CD8-positive, alpha-beta memory T cell (primary cell): ENCODE measurements at regions not wholly inside any gene's neighbourhood (a gene's known extent, or its start where the extent isn't known, plus 50 kb on each side); places are given as distances from the start of the nearest gene placed in this dataset.
A peak's percentile ranks its signal among the peaks of the same experiment; 100 is the strongest.

Experiments
- CTCF ChIA-PET: fragments of 350-600 bp; sonication (Branson Sonifier 250); formaldehyde crosslinking; loops from one replicate; lab custom pipeline; 2021; ENCODE audit warnings: antibody characterized with exemption; lab: Charles Lee
- POLR2A ChIA-PET: fragments of 350-600 bp; sonication (Branson Sonifier 250); formaldehyde crosslinking; loops from one replicate; lab custom pipeline; 2021; ENCODE audit warnings: antibody characterized with exemption; lab: Charles Lee
- DNase-seq, 5 donors: peaks; one replicate each; pipeline versions ENCODE4 v3.0.0 to v3.0.0-alpha.2; 2020 to 2022; ENCODE audit warnings: mixed read lengths in 1 of 5
- H3K27ac ChIP-seq: one replicate; pipeline ENCODE4 v1.7.0; 2013; ENCODE audit warnings: low read depth, mild to moderate bottlenecking, low read length, moderate library complexity
- H3K27me3 ChIP-seq: 2 replicates; pipeline ENCODE4 v1.7.0; 2013; ENCODE audit warnings: low read length, mild to moderate bottlenecking; ENCODE audit not compliant: insufficient read depth, poor library complexity, severe bottlenecking
- H3K36me3 ChIP-seq: 2 replicates; pipeline ENCODE4 v1.7.0; 2013; ENCODE audit warnings: mild to moderate bottlenecking, low read length, moderate library complexity; ENCODE audit not compliant: insufficient read depth
- H3K4me1 ChIP-seq: 2 replicates; pipeline ENCODE4 v1.7.0; 2013; ENCODE audit warnings: mild to moderate bottlenecking, low read length, moderate library complexity; ENCODE audit not compliant: insufficient read depth
- H3K4me3 ChIP-seq: 2 replicates; pipeline ENCODE4 v1.7.0; 2013; ENCODE audit warnings: mild to moderate bottlenecking, low read length
- H3K9me3 ChIP-seq: 2 replicates; pipeline ENCODE4 v1.7.0; 2013; ENCODE audit warnings: mild to moderate bottlenecking, low read length
- H3K27ac Mint-ChIP-seq, 8 donors: one replicate each; pipeline ENCODE4 v1.8.0; 2020 to 2021; ENCODE audit warnings: mixed read lengths in 8 of 8, mild to moderate bottlenecking in 6 of 8, inconsistent platforms in 3 of 8, moderate library complexity in 3 of 8
- H3K27me3 Mint-ChIP-seq, 2 donors: one replicate each; pipeline ENCODE4 v1.8.0; 2020 to 2021; ENCODE audit warnings: mixed read lengths in 2 of 2, mild to moderate bottlenecking in 1 of 2, moderate library complexity in 1 of 2
- H3K36me3 Mint-ChIP-seq, 3 donors: one replicate each; pipeline ENCODE4 v1.8.0; 2020 to 2021; ENCODE audit warnings: mixed read lengths in 3 of 3, inconsistent platforms in 1 of 3, mild to moderate bottlenecking in 1 of 3
- H3K4me1 Mint-ChIP-seq, 3 donors: one replicate each; pipeline ENCODE4 v1.8.0; 2020 to 2021; ENCODE audit warnings: mixed read lengths in 3 of 3, inconsistent platforms in 1 of 3, mild to moderate bottlenecking in 1 of 3
- H3K4me3 Mint-ChIP-seq, 7 donors: one replicate each; pipeline ENCODE4 v1.8.0; 2020 to 2021; ENCODE audit warnings: mixed read lengths in 7 of 7, mild to moderate bottlenecking in 6 of 7, moderate library complexity in 4 of 7, inconsistent platforms in 2 of 7
- H3K9me3 Mint-ChIP-seq, 5 donors: one replicate each; pipeline ENCODE4 v1.8.0; 2020 to 2022; ENCODE audit warnings: mixed read lengths in 5 of 5, mild to moderate bottlenecking in 3 of 5, moderate library complexity in 2 of 5, inconsistent platforms in 1 of 5

DNA sequence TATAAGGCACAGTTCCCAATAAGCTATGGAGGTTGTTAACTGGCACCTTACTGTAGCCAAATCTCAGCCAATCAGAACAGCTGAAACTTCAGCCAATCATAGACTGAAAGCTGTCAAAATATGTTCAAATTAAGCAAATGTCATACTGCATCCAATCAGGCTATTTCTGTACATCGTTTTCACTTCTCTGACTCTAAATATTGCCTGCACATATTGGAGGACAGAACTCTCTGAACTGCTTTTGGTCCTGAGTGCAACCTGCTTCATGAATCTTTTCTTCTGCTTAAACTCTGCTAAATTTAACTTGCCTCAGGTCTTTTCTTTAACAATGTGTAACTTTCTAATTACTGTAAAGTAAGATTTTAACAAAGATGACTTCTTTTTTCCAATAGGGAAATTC is 1198.9 kb upstream of the PCDH7 start:
- no peaks in the 10 kb centered on the region for H3K27me3 ChIP-seq
- no peaks in the 10 kb centered on the region for H3K36me3 ChIP-seq
- H3K36me3 Mint-ChIP-seq = no peaks in the 10 kb centered on the region
- H3K4me1 Mint-ChIP-seq = no peaks in the 10 kb centered on the region
- no peaks in the 10 kb centered on the region for H3K27me3 Mint-ChIP-seq
- no peaks in the 10 kb centered on the region for H3K9me3 ChIP-seq
- H3K4me3 ChIP-seq = no peak overlapping the region
- H3K4me1 ChIP-seq = no peaks in the 10 kb centered on the region
- H3K27ac ChIP-seq = no peak overlapping the region
- DNase-seq = no peak
- no peak overlapping the region for H3K27ac Mint-ChIP-seq
- H3K9me3 Mint-ChIP-seq = peaks cover 11 to 29% (median 15%) of the 10 kb centered on the region in 5 donors
- POLR2A ChIA-PET = no interaction called here
- CTCF ChIA-PET = no interaction called here
- no peak overlapping the region for H3K4me3 Mint-ChIP-seq

DNA sequence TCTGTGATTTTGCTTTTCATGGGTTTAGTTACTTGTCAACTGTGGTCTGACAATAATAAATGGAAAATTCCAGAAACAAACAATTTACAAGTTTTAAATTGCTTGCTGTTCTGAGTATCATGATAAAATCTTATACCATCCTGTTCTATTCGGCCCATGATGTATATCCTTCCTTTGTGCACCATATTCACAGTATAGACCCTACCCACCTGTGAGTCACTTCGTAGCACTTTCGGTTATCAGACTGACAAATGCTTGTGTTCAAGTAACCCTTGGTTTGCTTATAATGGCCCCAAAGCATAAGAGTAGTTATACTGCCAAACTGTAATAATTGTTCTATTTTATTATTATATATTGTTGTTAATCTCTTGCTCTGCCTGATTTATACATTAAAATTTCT is 1183.4 kb upstream of the PCDH7 start:
- Mint-ChIP-seq H3K27me3 (no peaks in the 10 kb centered on the region), H3K4me1 (no peaks in the 10 kb centered on the region), H3K36me3 (no peaks in the 10 kb centered on the region), H3K27ac (no peak overlapping the region), H3K9me3 (peaks cover 2 to 18% (median 4%) of the 10 kb centered on the region in 5 donors), H3K4me3 (no peak overlapping the region)
- no peak overlapping the region for H3K4me3 ChIP-seq
- H3K4me1 ChIP-seq = no peaks in the 10 kb centered on the region
- ChIA-PET POLR2A (no interaction called here), CTCF (no interaction called here)
- H3K9me3 ChIP-seq = no peaks in the 10 kb centered on the region
- no peak for DNase-seq
- H3K27me3 ChIP-seq = no peaks in the 10 kb centered on the region
- H3K36me3 ChIP-seq = no peaks in the 10 kb centered on the region
- H3K27ac ChIP-seq = no peak overlapping the region

DNA sequence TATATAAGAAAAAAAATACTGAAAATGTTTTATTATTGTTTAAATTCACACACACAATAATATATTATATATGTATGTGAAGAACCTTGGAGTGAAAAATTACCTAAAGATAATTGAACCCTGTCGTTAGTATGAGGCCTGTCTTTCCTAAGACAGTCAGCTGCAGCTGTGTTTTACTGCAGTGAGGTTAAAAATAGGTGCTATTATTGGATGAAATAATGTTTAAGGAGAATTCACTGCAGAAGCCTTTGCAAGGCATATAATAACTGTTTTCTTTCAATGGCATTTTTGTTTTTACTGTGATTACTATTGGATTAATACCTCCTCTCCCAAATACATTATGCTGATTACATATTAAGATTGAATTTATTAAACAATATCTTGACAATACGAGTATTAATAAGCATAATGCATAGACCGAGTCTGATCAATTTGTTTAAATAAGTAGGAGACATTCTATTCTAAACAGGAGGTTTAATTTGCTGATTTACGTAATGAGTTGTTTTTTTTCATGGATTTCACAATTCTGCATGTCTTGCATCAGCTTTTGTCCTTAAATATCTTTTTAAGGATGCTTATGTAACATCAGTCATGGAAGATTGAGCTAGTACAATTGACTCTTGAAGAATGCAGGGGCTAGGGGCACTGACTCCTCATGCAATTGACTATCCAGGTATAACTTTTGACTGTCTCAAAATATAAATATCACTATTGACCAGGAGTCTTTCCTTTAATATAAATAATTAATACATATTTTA is 1181.1 kb upstream of the PCDH7 start:
- no peak overlapping the region for H3K4me3 Mint-ChIP-seq
- H3K27ac ChIP-seq = no peak overlapping the region
- no peaks in the 10 kb centered on the region for H3K9me3 ChIP-seq
- H3K27me3 Mint-ChIP-seq = no peaks in the 10 kb centered on the region
- CTCF ChIA-PET = no interaction called here
- no peak overlapping the region for H3K27ac Mint-ChIP-seq
- no peaks in the 10 kb centered on the region for H3K27me3 ChIP-seq
- H3K4me1 ChIP-seq = no peaks in the 10 kb centered on the region
- no peak overlapping the region for H3K4me3 ChIP-seq
- DNase-seq = no peak
- peaks cover 0 to 8% (median 2%) of the 10 kb centered on the region in 5 donors for H3K9me3 Mint-ChIP-seq
- H3K4me1 Mint-ChIP-seq = no peaks in the 10 kb centered on the region
- POLR2A ChIA-PET = no interaction called here
- H3K36me3 ChIP-seq = no peaks in the 10 kb centered on the region
- H3K36me3 Mint-ChIP-seq = no peaks in the 10 kb centered on the region

DNA sequence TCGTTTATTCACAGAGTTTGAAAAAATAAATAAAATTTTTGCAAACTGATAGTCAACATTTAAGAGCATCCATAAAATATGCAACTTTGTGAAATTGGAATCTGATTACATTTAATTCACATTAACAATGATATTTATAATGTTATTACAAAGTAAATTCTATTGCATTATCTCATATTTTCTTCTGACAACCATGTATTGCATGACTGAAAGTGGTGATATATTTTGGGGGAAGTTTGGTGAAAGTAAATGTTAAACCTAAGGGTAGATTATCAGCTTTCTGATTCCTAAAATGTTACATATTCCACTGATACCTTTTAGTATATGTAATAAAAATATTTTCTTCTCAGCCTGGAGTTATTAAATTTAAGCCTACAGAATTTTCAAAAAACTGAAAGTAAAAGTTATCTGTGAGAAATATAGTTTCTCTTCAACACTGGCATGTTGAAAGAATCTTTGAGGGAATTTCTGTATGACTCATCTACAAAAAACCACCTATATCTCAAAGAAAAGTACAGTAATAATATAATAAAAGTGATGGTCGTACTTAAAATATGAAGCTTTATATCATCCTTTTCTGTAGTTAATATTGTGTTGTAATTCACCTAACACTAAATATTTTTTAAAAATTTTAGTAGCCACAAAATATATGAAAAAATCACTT is 1179.6 kb upstream of the PCDH7 start:
- H3K27me3 Mint-ChIP-seq = no peaks in the 10 kb centered on the region
- H3K27ac Mint-ChIP-seq = no peak overlapping the region

DNA sequence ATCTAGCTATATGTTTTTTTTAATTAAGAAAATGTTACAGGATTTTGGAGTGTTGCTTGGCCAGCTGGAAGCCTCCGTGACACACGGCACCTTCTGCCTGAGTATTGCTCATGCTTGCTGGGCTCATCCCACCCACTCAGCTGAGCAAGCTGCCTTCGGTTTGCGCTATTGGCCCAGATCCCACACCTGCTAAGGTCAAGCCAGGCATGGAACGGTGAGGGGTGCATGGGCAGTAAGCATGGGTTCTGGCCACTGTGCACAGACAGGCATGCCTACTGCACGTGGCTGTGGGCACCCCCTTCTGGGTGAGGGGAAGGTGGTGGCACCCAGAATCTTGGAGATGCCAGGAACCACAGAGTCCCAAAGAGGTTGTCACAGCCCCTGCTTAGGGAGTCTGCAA is 1178.4 kb upstream of the PCDH7 start:
- no peaks in the 10 kb centered on the region for H3K36me3 Mint-ChIP-seq
- no peaks in the 10 kb centered on the region for H3K4me1 Mint-ChIP-seq
- Histone ChIP-seq H3K36me3 (no peaks in the 10 kb centered on the region), H3K4me3 (no peak overlapping the region), H3K27ac (no peak overlapping the region), H3K4me1 (no peaks in the 10 kb centered on the region), H3K9me3 (no peaks in the 10 kb centered on the region), H3K27me3 (no peaks in the 10 kb centered on the region)
- ChIA-PET CTCF (no interaction called here), POLR2A (no interaction called here)
- DNase-seq = no peak
- no peak overlapping the region for H3K27ac Mint-ChIP-seq
- H3K27me3 Mint-ChIP-seq = no peaks in the 10 kb centered on the region
- H3K4me3 Mint-ChIP-seq = no peak overlapping the region
- peaks cover 3 to 8% (median 7%) of the 10 kb centered on the region in 5 donors for H3K9me3 Mint-ChIP-seq

More for the DNA sequence above, 1179.6 kb upstream of the PCDH7 start:
- Mint-ChIP-seq H3K4me1 (no peaks in the 10 kb centered on the region), H3K9me3 (peaks cover 3 to 7% (median 3%) of the 10 kb centered on the region in 5 donors), H3K4me3 (no peak overlapping the region), H3K36me3 (no peaks in the 10 kb centered on the region)
- Histone ChIP-seq H3K27ac (no peak overlapping the region), H3K36me3 (no peaks in the 10 kb centered on the region), H3K4me1 (no peaks in the 10 kb centered on the region), H3K9me3 (no peaks in the 10 kb centered on the region), H3K27me3 (no peaks in the 10 kb centered on the region), H3K4me3 (no peak overlapping the region)
- CTCF ChIA-PET = no interaction called here
- no peak for DNase-seq
- POLR2A ChIA-PET = no interaction called here

DNA sequence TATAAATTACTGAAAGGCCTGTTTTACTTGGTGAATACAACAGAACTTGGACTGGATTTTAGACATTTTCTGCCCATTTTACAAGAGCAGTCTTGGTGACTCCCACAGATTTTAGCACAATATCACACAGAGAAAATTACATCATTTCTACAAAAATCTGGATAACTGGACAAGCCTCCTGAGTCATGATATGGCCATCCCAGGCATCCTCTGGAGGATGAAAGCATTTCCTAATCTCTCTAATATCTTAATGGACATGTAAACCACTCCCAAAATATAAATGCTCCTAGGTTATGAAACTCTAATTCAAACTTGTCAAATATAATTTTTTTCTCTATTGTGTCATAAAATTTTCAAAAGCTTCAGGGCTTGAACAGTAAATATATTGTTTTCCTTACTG is 1170.8 kb upstream of the PCDH7 start:
- H3K27ac ChIP-seq = no peak overlapping the region
- Mint-ChIP-seq H3K4me1 (no peaks in the 10 kb centered on the region), H3K27ac (no peak overlapping the region), H3K9me3 (peaks cover 12 to 19% (median 17%) of the 10 kb centered on the region in 5 donors), H3K4me3 (no peak overlapping the region), H3K36me3 (no peaks in the 10 kb centered on the region), H3K27me3 (no peaks in the 10 kb centered on the region)
- no peak for DNase-seq
- no peak overlapping the region for H3K4me3 ChIP-seq
- ChIA-PET CTCF (no interaction called here), POLR2A (no interaction called here)
- H3K9me3 ChIP-seq = no peaks in the 10 kb centered on the region
- no peaks in the 10 kb centered on the region for H3K27me3 ChIP-seq
- H3K36me3 ChIP-seq = no peaks in the 10 kb centered on the region
- no peaks in the 10 kb centered on the region for H3K4me1 ChIP-seq

DNA sequence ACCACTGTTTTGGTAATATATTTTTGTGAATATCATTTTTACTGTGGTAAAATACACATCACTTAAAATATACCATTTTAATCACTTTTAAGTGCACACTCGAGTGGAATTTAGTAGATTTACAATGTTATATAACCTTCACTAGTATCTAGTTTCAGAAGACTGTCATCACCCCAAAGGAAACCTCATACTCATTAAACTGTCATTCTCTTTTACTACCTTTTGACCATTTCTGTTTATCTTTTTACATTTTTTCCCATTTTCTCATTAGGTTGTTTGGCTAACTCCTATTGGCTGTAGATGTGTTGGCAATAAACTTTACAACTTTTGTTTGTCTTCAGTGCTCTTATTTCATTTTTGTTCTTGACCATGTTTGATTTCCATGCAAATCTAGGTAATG is 1168.3 kb upstream of the PCDH7 start:
- no peak for DNase-seq
- Mint-ChIP-seq H3K27ac (no peak overlapping the region), H3K4me3 (no peak overlapping the region), H3K36me3 (no peaks in the 10 kb centered on the region), H3K27me3 (peaks cover 0 to 1% of the 10 kb centered on the region in 2 donors), H3K4me1 (no peaks in the 10 kb centered on the region), H3K9me3 (peaks cover 9 to 22% (median 14%) of the 10 kb centered on the region in 5 donors)
- ChIA-PET POLR2A (no interaction called here), CTCF (no interaction called here)
- Histone ChIP-seq H3K9me3 (no peaks in the 10 kb centered on the region), H3K27me3 (no peaks in the 10 kb centered on the region), H3K36me3 (no peaks in the 10 kb centered on the region), H3K4me1 (no peaks in the 10 kb centered on the region), H3K27ac (no peak overlapping the region), H3K4me3 (no peak overlapping the region)

DNA sequence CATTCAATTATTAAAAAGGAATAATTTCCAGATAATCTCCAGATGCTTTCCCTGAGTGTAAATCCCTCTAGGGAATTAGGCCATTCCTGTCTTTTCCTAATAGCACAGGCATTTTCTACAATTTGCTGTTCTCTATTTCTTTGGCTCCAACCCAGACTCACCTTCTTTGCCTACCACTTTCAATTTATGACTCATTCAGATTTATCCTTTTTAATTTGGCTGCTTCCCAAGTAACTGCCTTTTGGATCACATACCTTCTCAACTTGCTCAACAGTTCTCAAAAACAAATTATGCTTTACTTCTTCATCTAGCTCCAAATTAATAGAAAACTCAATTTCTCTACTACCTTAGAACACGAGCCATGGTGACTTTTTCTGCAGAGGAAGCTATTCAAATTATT is 1166.3 kb upstream of the PCDH7 start:
- H3K27me3 Mint-ChIP-seq = peaks cover 0 to 1% of the 10 kb centered on the region in 2 donors
- CTCF ChIA-PET = no interaction called here
- H3K9me3 Mint-ChIP-seq = peaks cover 2 to 28% (median 9%) of the 10 kb centered on the region in 5 donors
- Histone ChIP-seq H3K27ac (no peak overlapping the region), H3K9me3 (no peaks in the 10 kb centered on the region), H3K4me1 (no peaks in the 10 kb centered on the region), H3K27me3 (no peaks in the 10 kb centered on the region), H3K36me3 (no peaks in the 10 kb centered on the region), H3K4me3 (no peak overlapping the region)
- POLR2A ChIA-PET = no interaction called here
- H3K36me3 Mint-ChIP-seq = no peaks in the 10 kb centered on the region
- H3K27ac Mint-ChIP-seq = peak overlapping the region in 1 of 8 donors; percentile 54
- no peaks in the 10 kb centered on the region for H3K4me1 Mint-ChIP-seq
- no peak overlapping the region for H3K4me3 Mint-ChIP-seq
- DNase-seq = no peak
